K562 (cell line): ENCODE measurements at regions not wholly inside any gene's neighbourhood (a gene's known extent, or its start where the extent isn't known, plus 50 kb on each side); places are given as distances from the start of the nearest gene placed in this dataset.

Experiments used
- ATAC-seq: fragments of 200-7000 bp; cut with Tn5 transposase; 3 replicates; pipeline ENCODE4 v1.9.1; 2020; ENCODE audit warnings: moderate library complexity
- BruUV-seq: library from RNA; stranded (reverse); fragments of 400-500 nt; replicated peaks from 2 replicates; lab custom pipeline; 2021; lab: Mats Ljungman, UMichigan
- CTCF ChIA-PET: fragments of 300-600 bp; formaldehyde crosslinking; extraction: SDS; loops from one replicate; lab custom pipeline; 2021; ENCODE audit warnings: low intra/inter-chr PET ratio; lab: Yijun Ruan, JAX
- POLR2A ChIA-PET: fragments of 300-600, 350-650 bp; sonication (Branson Sonifier 250); formaldehyde crosslinking; extraction: SDS; loops from one replicate; lab custom pipeline; 2021; ENCODE audit warnings: antibody characterized with exemption, inconsistent platforms; lab: Yijun Ruan, JAX
- DNase-seq, 4 experiments: peaks; one replicate each; pipeline versions ENCODE4 v3.0.0 to v3.0.0-alpha.2; 2011 to 2018; ENCODE audit warnings: low spot score in 3 of 4, mixed read lengths in 3 of 4; ENCODE audit errors: extremely low read depth in 1 of 4
- FAIRE-seq: peaks from 2 replicates; lab custom pipeline; 2011; peaks lifted over from hg19 to GRCh38; lab: Jason Lieb, UNC
- H2AFZ ChIP-seq: 2 replicates; pipeline ENCODE4 v1.6.0; 2011; ENCODE audit warnings: low read depth, low read length, control low read depth, inconsistent platforms
- H3K27ac ChIP-seq: fragments of 200-600 bp; 3 replicates; pipeline ENCODE4 v1.8.0; 2011; ENCODE audit warnings: low read depth, mild to moderate bottlenecking, control low read depth, inconsistent platforms, low read length, moderate library complexity, mixed read lengths; ENCODE audit errors: extremely low read depth
- H3K27me3 ChIP-seq, 2 experiments: fragments of 300-600 bp in 1 of 2; 2 replicates in 1 of 2; 3 replicates in 1 of 2; pipeline versions ENCODE4 v1.6.0 to v1.8.0; 2011; ENCODE audit warnings: inconsistent platforms in 2 of 2, low read length in 2 of 2, mild to moderate bottlenecking in 1 of 2, mixed read lengths in 1 of 2, moderate library complexity in 1 of 2; ENCODE audit not compliant: control insufficient read depth in 2 of 2, insufficient read depth in 2 of 2
- H3K36me3 ChIP-seq: fragments of 300-600 bp; 3 replicates; pipeline ENCODE4 v1.8.0; 2011; ENCODE audit warnings: mild to moderate bottlenecking, low read length, inconsistent platforms; ENCODE audit not compliant: control insufficient read depth, insufficient read depth
- H3K4me1 ChIP-seq, 2 experiments: fragments of 200-600 bp in 1 of 2; replicated peaks in 1 of 2; 2 replicates in 1 of 2; 3 replicates in 1 of 2; pipeline versions ENCODE4 v1.5.1 to v1.8.0; 2011; ENCODE audit warnings: inconsistent platforms in 2 of 2, low read length in 2 of 2, mild to moderate bottlenecking in 1 of 2, mixed read lengths in 1 of 2, moderate library complexity in 1 of 2; ENCODE audit not compliant: control insufficient read depth in 2 of 2, insufficient read depth in 2 of 2
- H3K4me2 ChIP-seq: 2 replicates; pipeline ENCODE4 v1.6.1; 2011; ENCODE audit warnings: low read length, control low read depth, inconsistent platforms, mixed read lengths; ENCODE audit not compliant: insufficient read depth
- H3K4me3 ChIP-seq: fragments of 200-600 bp; sonication (generic), shearing (Covaris generic); 2 replicates; pipeline ENCODE4 v1.5.1; 2016; ENCODE audit warnings: control low read depth, inconsistent platforms
- H3K79me2 ChIP-seq: fragments of 200-600 bp; 3 replicates; pipeline ENCODE4 v1.8.0; 2011; ENCODE audit warnings: low read length, inconsistent platforms; ENCODE audit not compliant: control insufficient read depth, insufficient read depth
- H3K9ac ChIP-seq, 2 experiments: 2 replicates each; pipeline versions ENCODE4 v1.6.0 to v1.6.1; 2011; ENCODE audit warnings: low read depth in 2 of 2, low read length in 2 of 2, control low read depth in 1 of 2, inconsistent platforms in 1 of 2, mild to moderate bottlenecking in 1 of 2, mixed read lengths in 1 of 2; ENCODE audit not compliant: insufficient read depth in 1 of 2
- H3K9me1 ChIP-seq: one replicate; pipeline ENCODE4 v1.6.0; 2011; ENCODE audit warnings: inconsistent platforms, mild to moderate bottlenecking, low read length, moderate library complexity; ENCODE audit not compliant: control insufficient read depth, insufficient read depth
- H3K9me3 ChIP-seq: replicated peaks from 2 replicates; pipeline ENCODE4 v1.5.1; 2011; ENCODE audit warnings: low read depth, low read length, inconsistent platforms; ENCODE audit not compliant: control insufficient read depth, insufficient read depth
- H4K20me1 ChIP-seq: replicated peaks from 2 replicates; pipeline ENCODE4 v1.6.1; 2011; ENCODE audit warnings: low read length, inconsistent platforms, mixed read lengths; ENCODE audit not compliant: control insufficient read depth, insufficient read depth
- CBX1 ChIP-seq: sonication (generic); IDR thresholded peaks from 2 replicates; pipeline ENCODE4 v1.6.1; 2016; ENCODE audit warnings: antibody characterized with exemption, low read depth, mild to moderate bottlenecking
- CSDE1 ChIP-seq, 2 experiments: fragments of 450-650 bp; IDR thresholded peaks; 2 replicates each; pipeline ENCODE4 v1.6.1; 2016; ENCODE audit warnings: mild to moderate bottlenecking in 1 of 2
- CUX1 ChIP-seq: fragments of 200-800 bp; sonication (Bioruptor generic); IDR thresholded peaks from 2 replicates; pipeline ENCODE4 v1.6.1; 2016; ENCODE audit warnings: missing genetic modification characterization, missing compliant biosample characterization
- EP400 ChIP-seq: fragments of 450-650 bp; IDR thresholded peaks from 2 replicates; pipeline ENCODE4 v1.6.1; 2017; ENCODE audit warnings: antibody characterized with exemption, mild to moderate bottlenecking, moderate library complexity
- ESRRB ChIP-seq: fragments of 250-450 bp; sonication (Bioruptor Pico); IDR thresholded peaks from 2 replicates; pipeline ENCODE4 v1.5.0; 2020; ENCODE audit warnings: mild to moderate bottlenecking, moderate library complexity, borderline replicate concordance
- EZH2 ChIP-seq: IDR thresholded peaks from 2 replicates; pipeline ENCODE4 v1.6.1; 2012; ENCODE audit warnings: low read depth, mild to moderate bottlenecking, inconsistent platforms, low read length, borderline replicate concordance
- NR2C1 ChIP-seq, 2 experiments: fragments of 450-650 bp; IDR thresholded peaks; 2 replicates each; pipeline ENCODE4 v1.6.1; 2017; ENCODE audit warnings: mild to moderate bottlenecking in 2 of 2, antibody characterized with exemption in 1 of 2, inconsistent platforms in 1 of 2, missing compliant biosample characterization in 1 of 2, missing genetic modification characterization in 1 of 2
- RAD21 ChIP-seq, 2 experiments: fragments of 250-450 bp in 1 of 2; fragments of 450-650 bp in 1 of 2; sonication (Bioruptor Pico) in 1 of 2; formaldehyde crosslinking in 1 of 2; IDR thresholded peaks in 1 of 2; conservative IDR thresholded peaks in 1 of 2; 2 replicates each; pipeline versions ENCODE4 v1.4.0 to v1.8.0; 2020 to 2022; ENCODE audit warnings: mild to moderate bottlenecking in 2 of 2, moderate library complexity in 1 of 2
- ZBTB7A ChIP-seq: IDR thresholded peaks from 2 replicates; pipeline ENCODE4 v1.6.1; 2011; ENCODE audit warnings: low read depth, mild to moderate bottlenecking, low read length, moderate library complexity, borderline replicate concordance; ENCODE audit not compliant: control insufficient read depth
- ZNF146 ChIP-seq: IDR thresholded peaks from one replicate; pipeline ENCODE4 v1.6.1; 2018; ENCODE audit warnings: missing compliant biosample characterization; ENCODE audit not compliant: unreplicated experiment
- WGBS: fragments of 100-300 bp; shearing (Covaris generic); methylation state at CpG from one replicate; pipeline ENCODE4 v1.1.6; 2016; ENCODE audit warnings: low coverage, mixed read lengths; ENCODE audit not compliant: insufficient coverage; ENCODE audit errors: missing lambda C conversion rate; 5-methylcytosine and 5-hydroxymethylcytosine counted together
- in situ Hi-C: fragments of 300-500 bp; cut with MboI; formaldehyde crosslinking; loops from 4 replicates; pipeline ENCODE4 v1.15.0; 2018; ENCODE audit warnings: inconsistent platforms, mixed read lengths
- intact Hi-C: fragments of 100-400 bp; cut with micrococcal nuclease; formaldehyde crosslinking; loops from 2 replicates; pipeline ENCODE4 v1.14.2; 2022

GRCh38 chr10:26938578-26938977 is 77.8 kb upstream of the ABI1 start:
- in situ Hi-C loops, result no loop called here
- no peak overlapping the region for H3K9ac ChIP-seq
- no peaks in the 10 kb centered on the region for H3K9me1 ChIP-seq
- no peaks in the 10 kb centered on the region for H4K20me1 ChIP-seq
- no peak overlapping the region for H3K4me3 ChIP-seq
- no peaks in the 10 kb centered on the region for H3K36me3 ChIP-seq
- no peaks in the 10 kb centered on the region for H3K9me3 ChIP-seq
- TF ChIP-seq ZBTB7A (no peak), EZH2 (no peak)
- WGBS, result 0% methylated on average over 4 of the region's 4 CpGs
- H3K27ac ChIP-seq, result no peak overlapping the region
- FAIRE-seq, result no peak
- no TSS peak for BruUV-seq
- no peaks in the 10 kb centered on the region for H3K79me2 ChIP-seq
- no peak overlapping the region for H3K4me2 ChIP-seq
- H3K4me1 ChIP-seq, result 0 out of 5 replicates have a peak, but pooled peaks cover 0 to 4% of the 10 kb centered on the region in 2 experiments
- ATAC-seq, result no peak
- peaks cover 28 to 54% of the 10 kb centered on the region in 2 experiments for H3K27me3 ChIP-seq
- H2AFZ ChIP-seq, result no peak overlapping the region
- intact Hi-C loops, result no loop called here
- ChIA-PET CTCF (no interaction called here), POLR2A (no interaction called here)
- DNase-seq, result no peak

GRCh38 chr10:26937371-26937770 is 76.6 kb upstream of the ABI1 start:
- intact Hi-C loops (no loop called here), in situ Hi-C loops (no loop called here)
- no TSS peak for BruUV-seq
- 0 out of 5 replicates have a peak, but pooled peaks cover 0 to 4% of the 10 kb centered on the region in 2 experiments for H3K4me1 ChIP-seq
- H3K4me3 ChIP-seq, result no peak overlapping the region
- no peak overlapping the region for H3K27ac ChIP-seq
- peaks cover 28 to 52% of the 10 kb centered on the region in 2 experiments for H3K27me3 ChIP-seq
- TF ChIP-seq CUX1 (CRISPR knock-in tag) (no peak), NR2C1 (IDR thresholded peaks at IDR 0.05) (no peak), NR2C1 (tag; IDR thresholded peaks at IDR 0.05) (no peak), ESRRB (CRISPR knock-in tag) (no peak), CSDE1 (IDR thresholded peaks at IDR 0.05) (no peak), ZNF146 (no peak), EP400 (no peak), CBX1 (no peak), RAD21 (CRISPR knock-in tag; conservative IDR thresholded peaks at IDR 0.05 in 1 of 2, IDR thresholded peaks at IDR 0.05 in 1 of 2) (no peak)
- H3K79me2 ChIP-seq, result no peaks in the 10 kb centered on the region
- no peak for FAIRE-seq
- no peak overlapping the region for H2AFZ ChIP-seq
- WGBS, result 0% methylated on average over 3 of the region's 3 CpGs
- no peak overlapping the region for H3K9ac ChIP-seq
- no peaks in the 10 kb centered on the region for H3K9me1 ChIP-seq
- ChIA-PET CTCF (no interaction called here), POLR2A (no interaction called here)
- H3K4me2 ChIP-seq, result no peak overlapping the region
- no peaks in the 10 kb centered on the region for H3K9me3 ChIP-seq
- DNase-seq, result no peak
- no peaks in the 10 kb centered on the region for H3K36me3 ChIP-seq
- ATAC-seq, result no peak
- no peaks in the 10 kb centered on the region for H4K20me1 ChIP-seq
